Fibroblast of lung (primary cell): ENCODE measurements at regions not wholly inside any gene's neighbourhood (a gene's known extent, or its start where the extent isn't known, plus 50 kb on each side); places are given as distances from the start of the nearest gene placed in this dataset.

Source experiments
- EZH2 ChIP-seq: IDR thresholded peaks from 2 replicates; pipeline ENCODE4 v1.5.1; 2012; ENCODE audit warnings: low read length, control low read depth, mild to moderate bottlenecking; ENCODE audit errors: missing control alignments
- TF ChIP-seq, protein P1 (sequence below), 2 donors: IDR thresholded peaks in 1 of 2; conservative IDR thresholded peaks in 1 of 2; 1 replicate in 1 of 2; 2 replicates in 1 of 2; pipeline ENCODE4 v1.5.1; 2011 to 2012; ENCODE audit warnings: low read length in 2 of 2, control low read depth in 1 of 2, inconsistent platforms in 1 of 2, low read depth in 1 of 2, mild to moderate bottlenecking in 1 of 2

DNA sequence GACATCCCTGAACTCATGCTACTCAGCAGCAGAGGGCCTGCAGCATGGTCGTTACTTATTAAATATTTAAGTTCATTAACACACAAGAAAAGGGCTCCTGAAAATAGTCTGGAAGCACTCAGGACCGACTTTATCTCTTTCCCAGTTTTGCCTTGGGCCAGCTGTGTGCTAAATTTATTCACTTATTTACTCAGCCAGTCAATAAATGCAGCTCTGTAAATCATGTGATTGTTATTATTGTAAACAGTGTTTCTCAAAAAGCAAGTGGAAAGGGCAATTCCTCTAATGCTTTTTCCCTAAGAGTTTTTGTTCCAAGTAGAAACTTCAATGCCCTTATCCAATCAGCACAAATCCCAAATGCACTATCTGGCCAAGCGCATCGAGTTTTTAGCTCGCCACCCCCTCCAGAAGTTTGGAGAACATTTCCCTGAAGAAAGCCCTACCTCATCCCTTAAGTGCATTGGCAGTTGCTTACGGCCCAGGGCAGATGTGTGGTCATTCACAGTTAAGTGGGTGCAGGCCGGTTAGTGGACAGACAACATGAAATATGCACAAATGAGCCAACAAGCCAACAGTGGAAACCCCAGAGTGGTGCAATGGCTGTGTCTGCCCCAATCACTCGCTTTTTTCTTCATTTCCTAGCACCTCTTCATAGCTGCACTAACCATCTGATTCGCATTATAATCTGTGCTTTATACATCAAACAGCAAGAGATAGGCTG, 125.8 kb downstream of the SMIM20 start:
- TF ChIP-seq, protein P1, sequence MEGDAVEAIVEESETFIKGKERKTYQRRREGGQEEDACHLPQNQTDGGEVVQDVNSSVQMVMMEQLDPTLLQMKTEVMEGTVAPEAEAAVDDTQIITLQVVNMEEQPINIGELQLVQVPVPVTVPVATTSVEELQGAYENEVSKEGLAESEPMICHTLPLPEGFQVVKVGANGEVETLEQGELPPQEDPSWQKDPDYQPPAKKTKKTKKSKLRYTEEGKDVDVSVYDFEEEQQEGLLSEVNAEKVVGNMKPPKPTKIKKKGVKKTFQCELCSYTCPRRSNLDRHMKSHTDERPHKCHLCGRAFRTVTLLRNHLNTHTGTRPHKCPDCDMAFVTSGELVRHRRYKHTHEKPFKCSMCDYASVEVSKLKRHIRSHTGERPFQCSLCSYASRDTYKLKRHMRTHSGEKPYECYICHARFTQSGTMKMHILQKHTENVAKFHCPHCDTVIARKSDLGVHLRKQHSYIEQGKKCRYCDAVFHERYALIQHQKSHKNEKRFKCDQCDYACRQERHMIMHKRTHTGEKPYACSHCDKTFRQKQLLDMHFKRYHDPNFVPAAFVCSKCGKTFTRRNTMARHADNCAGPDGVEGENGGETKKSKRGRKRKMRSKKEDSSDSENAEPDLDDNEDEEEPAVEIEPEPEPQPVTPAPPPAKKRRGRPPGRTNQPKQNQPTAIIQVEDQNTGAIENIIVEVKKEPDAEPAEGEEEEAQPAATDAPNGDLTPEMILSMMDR (conservative IDR thresholded peaks at IDR 0.05 in 1 of 2, IDR thresholded peaks at IDR 0.05 in 1 of 2; ENCODE audit: low read depth in 1 of 2, low read length in 2 of 2): no peak
- no peak for TF ChIP-seq EZH2
